ENCODE measurements at regions not wholly inside any gene's neighbourhood (a gene's known extent, or its start where the extent isn't known, plus 50 kb on each side); places are given as distances from the start of the nearest gene placed in this dataset.

GRCh38 chr6:152905551-152906299, 77.1 kb downstream of the FBXO5 start:
- no peak for DNase-seq (ENCODE audit: low read depth)

- DNase-seq (ENCODE audit: low read depth) = no peak
These were observed 73.6 kb downstream of the FBXO5 start for GRCh38 chr6:152909241-152909640.

GRCh38 chr6:152916035-152916434, 66.8 kb downstream of the FBXO5 start:
- no peak for DNase-seq (ENCODE audit: low read depth)

- no peak for DNase-seq (ENCODE audit: low read depth)
These were observed 63.9 kb downstream of the FBXO5 start for GRCh38 chr6:152918991-152919390.

GRCh38 chr6:152920016-152920415, 62.8 kb downstream of the FBXO5 start:
- no peak for DNase-seq (ENCODE audit: low read depth)
